Mesendoderm (in vitro differentiated cells): ENCODE measurements at regions not wholly inside any gene's neighbourhood (a gene's known extent, or its start where the extent isn't known, plus 50 kb on each side); places are given as distances from the start of the nearest gene placed in this dataset.

Source experiments
- DNase-seq: peaks from one replicate; pipeline ENCODE4 v3.0.0; 2013
- H2AK5ac ChIP-seq: 2 replicates; pipeline ENCODE4 v1.6.1; 2013; ENCODE audit warnings: low read length, inconsistent platforms
- H2BK120ac ChIP-seq: 2 replicates; pipeline ENCODE4 v1.6.1; 2013; ENCODE audit warnings: low read depth, mild to moderate bottlenecking, low read length, moderate library complexity, mixed read lengths
- H2BK15ac ChIP-seq: replicated peaks from 2 replicates; pipeline ENCODE4 v1.6.1; 2013; ENCODE audit warnings: low read depth, mild to moderate bottlenecking, moderate library complexity
- H2BK5ac ChIP-seq: 2 replicates; pipeline ENCODE4 v1.6.1; 2013; ENCODE audit warnings: low read length, inconsistent platforms
- H3K18ac ChIP-seq: 2 replicates; pipeline ENCODE4 v1.6.1; 2013; ENCODE audit warnings: mild to moderate bottlenecking, low read length, mixed read lengths
- H3K23ac ChIP-seq: one replicate; pipeline ENCODE4 v1.6.1; 2013; ENCODE audit warnings: low read length
- H3K27ac ChIP-seq: 2 replicates; pipeline ENCODE4 v1.5.1; 2013; ENCODE audit warnings: low read depth, mild to moderate bottlenecking, inconsistent platforms, low read length, moderate library complexity
- H3K27me3 ChIP-seq: 2 replicates; pipeline ENCODE4 v1.6.1; 2013; ENCODE audit warnings: low read length, control low read depth, mild to moderate bottlenecking, inconsistent platforms; ENCODE audit not compliant: insufficient read depth, poor library complexity
- H3K36me3 ChIP-seq: 2 replicates; pipeline ENCODE4 v1.6.1; 2013; ENCODE audit warnings: low read length, inconsistent platforms; ENCODE audit not compliant: control insufficient read depth, insufficient read depth
- H3K4ac ChIP-seq: one replicate; pipeline ENCODE4 v1.6.1; 2013; ENCODE audit warnings: low read depth, mild to moderate bottlenecking, low read length, moderate library complexity
- H3K4me1 ChIP-seq: 2 replicates; pipeline ENCODE4 v1.6.1; 2013; ENCODE audit warnings: low read depth, low read length, inconsistent platforms; ENCODE audit not compliant: control insufficient read depth
- H3K4me2 ChIP-seq: 2 replicates; pipeline ENCODE4 v1.6.1; 2013; ENCODE audit warnings: low read length
- H3K4me3 ChIP-seq: 2 replicates; pipeline ENCODE4 v1.5.1; 2013; ENCODE audit warnings: mild to moderate bottlenecking, low read length
- H3K56ac ChIP-seq: one replicate; pipeline ENCODE4 v1.6.1; 2013; ENCODE audit warnings: low read length
- H3K79me1 ChIP-seq: 2 replicates; pipeline ENCODE4 v1.6.1; 2013; ENCODE audit warnings: low read length, inconsistent platforms
- H3K79me2 ChIP-seq: 2 replicates; pipeline ENCODE4 v1.6.1; 2013; ENCODE audit warnings: mild to moderate bottlenecking, low read length; ENCODE audit not compliant: control insufficient read depth, insufficient read depth
- H3K9ac ChIP-seq: 2 replicates; pipeline ENCODE4 v1.6.1; 2013; ENCODE audit warnings: low read length, inconsistent platforms
- H4K5ac ChIP-seq: one replicate; pipeline ENCODE4 v1.6.1; 2013; ENCODE audit warnings: low read length
- H4K8ac ChIP-seq: one replicate; pipeline ENCODE4 v1.6.1; 2013; ENCODE audit warnings: low read depth, mild to moderate bottlenecking, control low read depth, low read length, moderate library complexity
- WGBS: extraction: QIAGEN DNeasy Blood & Tissue Kit; methylation state at CpG from one replicate; pipeline ENCODE4 v1.1.7; 2013; ENCODE audit warnings: low lambda C conversion rate, missing lambda C conversion rate; ENCODE audit not compliant: insufficient coverage; ENCODE audit errors: extremely low coverage; 5-methylcytosine and 5-hydroxymethylcytosine counted together

DNA sequence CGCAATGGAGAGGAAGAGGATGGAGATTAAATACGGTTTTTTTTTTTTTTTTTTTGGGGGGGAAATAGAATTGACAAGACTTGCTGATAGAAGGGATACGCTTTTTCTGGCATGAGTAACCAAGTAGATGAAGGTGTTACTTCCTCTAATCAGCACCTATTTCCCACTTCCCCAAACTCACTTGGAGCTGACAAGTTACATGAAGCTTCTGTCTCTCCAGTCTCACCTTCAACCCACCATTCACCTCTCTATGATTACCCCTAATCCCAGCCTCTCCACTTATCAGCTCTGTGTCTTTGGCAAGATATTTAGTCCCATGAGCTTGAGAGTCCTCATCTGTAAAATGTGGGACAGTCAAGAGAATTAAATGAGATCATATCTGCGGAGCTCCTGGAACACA lies 185.9 kb upstream of the HS3ST3A1 start:
- H3K4me2 ChIP-seq, result no peak overlapping the region
- no peaks in the 10 kb centered on the region for H3K36me3 ChIP-seq
- no CpG with 5 or more reads among the region's 4 CpGs for WGBS
- no peak overlapping the region for H3K4me3 ChIP-seq
- no peak overlapping the region for H4K5ac ChIP-seq
- H3K18ac ChIP-seq, result no peak overlapping the region
- no peak overlapping the region for H2BK15ac ChIP-seq
- no peak overlapping the region for H3K4ac ChIP-seq
- no peaks in the 10 kb centered on the region for H3K79me1 ChIP-seq
- peak overlapping the region; percentile 54 for H3K56ac ChIP-seq
- no peaks in the 10 kb centered on the region for H3K27me3 ChIP-seq
- peaks cover 7% of the 10 kb centered on the region for H3K4me1 ChIP-seq
- H3K9ac ChIP-seq, result no peak overlapping the region
- H3K79me2 ChIP-seq, result no peaks in the 10 kb centered on the region
- no peak overlapping the region for H2AK5ac ChIP-seq
- H3K27ac ChIP-seq, result no peak overlapping the region
- no peak overlapping the region for H4K8ac ChIP-seq
- no peak overlapping the region for H2BK120ac ChIP-seq
- peak; percentile 67 for DNase-seq
- no peak overlapping the region for H3K23ac ChIP-seq
- peak overlapping the region; percentile 6 for H2BK5ac ChIP-seq

DNA sequence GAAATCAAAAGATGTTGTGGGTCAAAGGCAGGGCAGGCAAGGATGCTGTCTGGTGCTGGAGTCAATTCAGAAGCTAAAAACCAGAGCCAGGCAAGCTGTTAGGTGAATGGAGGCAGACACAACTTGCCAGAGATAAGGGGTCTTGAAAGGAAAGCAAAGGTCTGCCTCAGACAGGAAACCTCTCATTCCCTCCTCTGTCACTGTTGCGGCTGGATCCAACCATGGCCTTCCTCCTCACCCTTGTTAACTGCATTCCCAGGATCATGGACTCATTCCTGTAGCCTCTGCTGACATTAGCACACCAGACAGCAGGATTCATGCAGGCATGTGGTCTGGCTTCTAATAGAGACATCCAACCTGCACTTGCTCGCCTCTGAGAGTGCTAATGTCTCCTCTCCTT lies 186.7 kb upstream of the HS3ST3A1 start:
- Histone ChIP-seq H3K18ac (no peak overlapping the region), H2BK15ac (no peak overlapping the region), H3K27ac (no peak overlapping the region), H2AK5ac (no peak overlapping the region), H3K23ac (no peak overlapping the region), H3K36me3 (no peaks in the 10 kb centered on the region), H3K4ac (no peak overlapping the region), H2BK5ac (peak overlapping the region; percentile 51), H3K4me1 (peaks cover 7% of the 10 kb centered on the region), H3K4me3 (no peak overlapping the region), H3K27me3 (no peaks in the 10 kb centered on the region), H4K8ac (no peak overlapping the region), H3K79me1 (no peaks in the 10 kb centered on the region), H3K9ac (no peak overlapping the region), H2BK120ac (no peak overlapping the region), H4K5ac (no peak overlapping the region), H3K4me2 (no peak overlapping the region), H3K79me2 (no peaks in the 10 kb centered on the region), H3K56ac (peak overlapping the region; percentile 54)
- DNase-seq, result peak; percentile 79
- no CpG with 5 or more reads among the region's 2 CpGs for WGBS

DNA sequence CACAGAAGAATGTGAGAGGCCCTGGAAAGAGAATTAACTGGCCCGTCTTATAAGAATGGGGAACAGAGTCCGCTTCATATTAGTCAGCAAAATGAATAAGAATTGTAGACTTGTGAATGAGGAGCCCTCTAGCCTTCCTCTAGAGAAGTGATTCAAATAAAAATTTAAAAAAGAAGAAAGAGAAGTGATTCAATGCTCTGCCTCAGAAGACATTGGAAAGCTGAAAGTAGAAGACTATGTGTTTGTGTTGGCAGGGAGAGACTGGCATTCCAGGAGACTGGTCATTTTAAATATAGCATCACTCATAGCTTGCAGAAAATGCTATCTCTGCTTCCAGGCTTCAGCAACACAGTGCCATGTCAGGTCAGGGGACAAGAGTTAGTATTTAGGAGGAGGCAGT lies 190.6 kb upstream of the HS3ST3A1 start:
- H3K27ac ChIP-seq, result no peak overlapping the region
- DNase-seq, result no peak
- H2BK15ac ChIP-seq, result no peak overlapping the region
- no peaks in the 10 kb centered on the region for H3K36me3 ChIP-seq
- no peak overlapping the region for H4K5ac ChIP-seq
- no peak overlapping the region for H3K9ac ChIP-seq
- no peak overlapping the region for H2BK5ac ChIP-seq
- H3K18ac ChIP-seq, result no peak overlapping the region
- H3K4me2 ChIP-seq, result no peak overlapping the region
- H4K8ac ChIP-seq, result no peak overlapping the region
- H2AK5ac ChIP-seq, result no peak overlapping the region
- H3K79me2 ChIP-seq, result no peaks in the 10 kb centered on the region
- no peaks in the 10 kb centered on the region for H3K27me3 ChIP-seq
- H3K4me1 ChIP-seq, result peaks cover 4% of the 10 kb centered on the region
- WGBS, result no CpG with 5 or more reads among the region's 2 CpGs
- no peak overlapping the region for H3K4me3 ChIP-seq
- H3K4ac ChIP-seq, result no peak overlapping the region
- H3K23ac ChIP-seq, result no peak overlapping the region
- no peak overlapping the region for H3K56ac ChIP-seq
- H3K79me1 ChIP-seq, result no peaks in the 10 kb centered on the region
- H2BK120ac ChIP-seq, result no peak overlapping the region

DNA sequence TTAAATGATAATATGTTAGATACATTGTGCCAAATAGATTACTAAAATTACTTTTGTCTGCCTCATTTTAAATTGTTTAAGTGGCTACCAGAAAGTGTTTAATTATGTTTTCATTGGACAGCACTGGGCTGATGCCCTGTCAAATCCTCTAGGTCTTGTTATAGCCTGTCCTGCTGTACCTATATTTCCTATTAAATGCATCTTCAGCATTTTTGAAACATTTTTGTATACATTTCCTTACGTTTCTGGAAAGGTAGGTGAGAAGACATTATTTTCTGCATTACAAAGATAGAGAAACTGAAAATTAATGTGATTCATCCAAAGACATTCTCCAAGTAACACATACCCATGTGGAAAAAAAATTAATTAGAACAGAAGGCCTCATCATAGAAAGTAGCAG lies 192.2 kb upstream of the HS3ST3A1 start:
- Histone ChIP-seq H3K79me1 (no peaks in the 10 kb centered on the region), H2BK15ac (no peak overlapping the region), H3K27ac (no peak overlapping the region), H3K27me3 (no peaks in the 10 kb centered on the region), H2BK5ac (no peak overlapping the region), H4K5ac (no peak overlapping the region), H3K9ac (no peak overlapping the region), H3K79me2 (no peaks in the 10 kb centered on the region), H3K56ac (no peak overlapping the region), H3K4me3 (no peak overlapping the region), H3K4me1 (no peaks in the 10 kb centered on the region), H2AK5ac (no peak overlapping the region), H3K4ac (no peak overlapping the region), H3K18ac (no peak overlapping the region), H3K23ac (no peak overlapping the region), H3K36me3 (no peaks in the 10 kb centered on the region), H3K4me2 (no peak overlapping the region), H2BK120ac (no peak overlapping the region), H4K8ac (no peak overlapping the region)
- no CpG with 5 or more reads among the region's 1 CpG for WGBS
- DNase-seq, result no peak

DNA sequence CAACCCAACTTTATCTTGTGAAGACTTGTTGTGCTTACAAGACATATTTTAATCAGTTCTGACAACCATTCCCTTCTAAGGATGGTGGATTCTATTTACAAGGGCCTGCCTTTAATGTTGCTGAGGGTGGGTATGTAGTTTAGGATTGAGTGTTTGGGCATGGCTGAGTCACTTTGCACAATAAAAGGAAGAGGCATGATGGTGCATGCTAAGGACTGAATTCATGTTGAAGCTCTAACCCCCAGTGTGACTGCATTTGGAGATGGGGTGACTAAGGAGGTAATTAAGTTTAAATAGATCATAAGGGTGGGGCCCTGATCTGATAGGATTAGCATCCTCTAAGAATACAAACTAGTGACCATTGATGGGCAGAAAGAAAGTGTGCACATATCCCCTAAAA lies 196.1 kb upstream of the HS3ST3A1 start:
- Histone ChIP-seq H3K4me1 (no peaks in the 10 kb centered on the region), H4K8ac (no peak overlapping the region), H2AK5ac (no peak overlapping the region), H3K27me3 (no peaks in the 10 kb centered on the region), H3K56ac (no peak overlapping the region), H3K4ac (no peak overlapping the region), H3K23ac (no peak overlapping the region), H3K18ac (no peak overlapping the region), H3K79me2 (no peaks in the 10 kb centered on the region), H4K5ac (no peak overlapping the region), H3K4me2 (no peak overlapping the region), H3K79me1 (no peaks in the 10 kb centered on the region), H3K27ac (no peak overlapping the region), H3K36me3 (no peaks in the 10 kb centered on the region), H2BK5ac (no peak overlapping the region), H3K4me3 (no peak overlapping the region), H3K9ac (no peak overlapping the region), H2BK120ac (no peak overlapping the region), H2BK15ac (no peak overlapping the region)
- no peak for DNase-seq

DNA sequence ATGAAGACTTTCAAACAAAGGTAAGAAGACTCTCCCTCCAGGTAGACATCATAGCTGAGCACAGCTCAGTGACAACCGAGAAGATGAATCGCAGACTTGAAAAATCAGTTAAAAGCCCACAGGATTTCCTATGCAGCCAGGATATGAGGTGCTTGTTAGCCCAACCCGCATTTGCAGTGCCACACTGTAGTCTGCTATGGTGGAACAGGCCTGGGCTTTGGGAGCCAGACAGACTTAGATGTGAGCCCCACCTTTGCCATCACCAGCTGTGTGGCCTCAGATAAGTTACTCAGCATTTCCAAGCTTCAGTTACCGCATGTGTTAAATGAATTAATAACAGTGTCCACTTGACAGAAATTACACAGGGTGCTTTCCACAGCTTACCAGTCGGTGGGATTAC lies 204.4 kb upstream of the HS3ST3A1 start:
- no peak overlapping the region for H3K9ac ChIP-seq
- no peaks in the 10 kb centered on the region for H3K36me3 ChIP-seq
- no peak overlapping the region for H3K56ac ChIP-seq
- no peaks in the 10 kb centered on the region for H3K4me1 ChIP-seq
- no peak overlapping the region for H2AK5ac ChIP-seq
- H2BK5ac ChIP-seq, result no peak overlapping the region
- H2BK15ac ChIP-seq, result no peak overlapping the region
- no peak overlapping the region for H3K4me3 ChIP-seq
- H3K23ac ChIP-seq, result no peak overlapping the region
- H3K79me1 ChIP-seq, result no peaks in the 10 kb centered on the region
- H3K18ac ChIP-seq, result no peak overlapping the region
- no peak overlapping the region for H3K4ac ChIP-seq
- H3K27me3 ChIP-seq, result no peaks in the 10 kb centered on the region
- H4K8ac ChIP-seq, result no peak overlapping the region
- H3K4me2 ChIP-seq, result no peak overlapping the region
- H3K27ac ChIP-seq, result no peak overlapping the region
- H3K79me2 ChIP-seq, result no peaks in the 10 kb centered on the region
- WGBS, result no CpG with 5 or more reads among the region's 5 CpGs
- no peak overlapping the region for H2BK120ac ChIP-seq
- no peak for DNase-seq
- H4K5ac ChIP-seq, result no peak overlapping the region
